ENCODE measurements at regions not wholly inside any gene's neighbourhood (a gene's known extent, or its start where the extent isn't known, plus 50 kb on each side); places are given as distances from the start of the nearest gene placed in this dataset.

DNA sequence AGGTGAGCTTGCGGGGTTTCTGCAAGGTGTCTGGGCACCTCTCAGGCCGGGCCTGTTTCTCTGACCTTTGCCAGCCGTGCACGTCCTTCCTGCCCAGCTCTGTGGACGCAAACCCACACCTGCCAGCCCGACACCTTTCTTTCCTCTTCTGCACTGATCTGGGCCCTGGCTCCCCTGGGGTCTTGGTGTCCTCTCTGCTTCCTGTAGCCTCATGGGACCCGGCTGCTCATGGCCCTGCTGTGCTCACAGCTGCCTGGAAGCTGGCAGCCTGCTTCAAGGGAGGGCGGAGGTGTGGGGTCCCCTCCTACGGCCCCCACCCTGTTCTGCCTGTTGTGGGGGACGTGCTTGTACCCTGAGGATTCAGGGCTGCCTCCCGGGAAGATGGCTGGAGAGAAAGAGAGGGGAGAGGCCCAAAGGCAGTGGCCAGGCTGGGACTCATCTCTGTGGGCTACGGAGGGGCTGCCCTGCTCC, 342.4 kb downstream of the SEC14L1 start:
- TF ChIP-seq, protein P1, sequence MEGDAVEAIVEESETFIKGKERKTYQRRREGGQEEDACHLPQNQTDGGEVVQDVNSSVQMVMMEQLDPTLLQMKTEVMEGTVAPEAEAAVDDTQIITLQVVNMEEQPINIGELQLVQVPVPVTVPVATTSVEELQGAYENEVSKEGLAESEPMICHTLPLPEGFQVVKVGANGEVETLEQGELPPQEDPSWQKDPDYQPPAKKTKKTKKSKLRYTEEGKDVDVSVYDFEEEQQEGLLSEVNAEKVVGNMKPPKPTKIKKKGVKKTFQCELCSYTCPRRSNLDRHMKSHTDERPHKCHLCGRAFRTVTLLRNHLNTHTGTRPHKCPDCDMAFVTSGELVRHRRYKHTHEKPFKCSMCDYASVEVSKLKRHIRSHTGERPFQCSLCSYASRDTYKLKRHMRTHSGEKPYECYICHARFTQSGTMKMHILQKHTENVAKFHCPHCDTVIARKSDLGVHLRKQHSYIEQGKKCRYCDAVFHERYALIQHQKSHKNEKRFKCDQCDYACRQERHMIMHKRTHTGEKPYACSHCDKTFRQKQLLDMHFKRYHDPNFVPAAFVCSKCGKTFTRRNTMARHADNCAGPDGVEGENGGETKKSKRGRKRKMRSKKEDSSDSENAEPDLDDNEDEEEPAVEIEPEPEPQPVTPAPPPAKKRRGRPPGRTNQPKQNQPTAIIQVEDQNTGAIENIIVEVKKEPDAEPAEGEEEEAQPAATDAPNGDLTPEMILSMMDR (IDR thresholded peaks at IDR 0.05), result no peak
- TF ChIP-seq EP300 (IDR thresholded peaks at IDR 0.05), result no peak
